AG04449 (cell line): ENCODE measurements at regions not wholly inside any gene's neighbourhood (a gene's known extent, or its start where the extent isn't known, plus 50 kb on each side); places are given as distances from the start of the nearest gene placed in this dataset.

Experiments used
- CTCF ChIA-PET: fragments of 350-600 bp; formaldehyde crosslinking; extraction: SDS; loops from one replicate; lab custom pipeline; 2021; ENCODE audit warnings: antibody characterized with exemption; lab: Yijun Ruan, JAX
- POLR2A ChIA-PET: fragments of 400-600, 350-600 bp; formaldehyde crosslinking; extraction: SDS; loops from one replicate; lab custom pipeline; 2020; ENCODE audit warnings: antibody characterized with exemption, inconsistent platforms; lab: Yijun Ruan, JAX
- DNase-seq: peaks from one replicate; pipeline ENCODE4 v3.0.0-alpha.2; 2010; ENCODE audit warnings: low read depth, low spot score
- H3K4me3 ChIP-seq: 2 replicates; pipeline ENCODE4 v1.5.1; 2011; ENCODE audit warnings: low read depth, mild to moderate bottlenecking, control low read depth, low read length
- TF ChIP-seq, protein P1 (sequence below): IDR thresholded peaks from one replicate; pipeline ENCODE4 v1.5.1; 2011; ENCODE audit warnings: mild to moderate bottlenecking, moderate library complexity, low read length, control low read depth, inconsistent platforms; ENCODE audit not compliant: insufficient read depth; ENCODE audit errors: missing control alignments

DNA sequence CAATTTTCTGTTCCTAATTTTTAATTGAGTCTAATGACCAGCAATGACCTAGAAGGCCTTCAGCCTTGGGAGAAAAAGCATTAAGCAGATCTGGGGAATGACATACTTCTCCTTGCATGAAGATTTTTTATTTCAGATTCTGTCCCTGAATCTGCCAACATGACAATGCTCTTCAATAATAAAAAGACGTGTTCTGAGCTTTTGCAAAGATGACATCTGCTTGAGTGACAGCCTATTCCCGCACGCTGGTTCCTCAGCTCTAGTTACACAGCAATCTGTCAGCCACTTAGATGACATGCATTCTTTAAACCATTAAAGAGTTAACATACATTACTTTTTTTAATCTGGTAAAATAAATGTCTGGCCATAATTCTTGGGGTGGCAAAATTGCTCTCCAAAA, 129.3 kb upstream of the CDH6 start:
- ChIA-PET POLR2A (no interaction called here), CTCF (no interaction called here)
- no peak for DNase-seq

DNA sequence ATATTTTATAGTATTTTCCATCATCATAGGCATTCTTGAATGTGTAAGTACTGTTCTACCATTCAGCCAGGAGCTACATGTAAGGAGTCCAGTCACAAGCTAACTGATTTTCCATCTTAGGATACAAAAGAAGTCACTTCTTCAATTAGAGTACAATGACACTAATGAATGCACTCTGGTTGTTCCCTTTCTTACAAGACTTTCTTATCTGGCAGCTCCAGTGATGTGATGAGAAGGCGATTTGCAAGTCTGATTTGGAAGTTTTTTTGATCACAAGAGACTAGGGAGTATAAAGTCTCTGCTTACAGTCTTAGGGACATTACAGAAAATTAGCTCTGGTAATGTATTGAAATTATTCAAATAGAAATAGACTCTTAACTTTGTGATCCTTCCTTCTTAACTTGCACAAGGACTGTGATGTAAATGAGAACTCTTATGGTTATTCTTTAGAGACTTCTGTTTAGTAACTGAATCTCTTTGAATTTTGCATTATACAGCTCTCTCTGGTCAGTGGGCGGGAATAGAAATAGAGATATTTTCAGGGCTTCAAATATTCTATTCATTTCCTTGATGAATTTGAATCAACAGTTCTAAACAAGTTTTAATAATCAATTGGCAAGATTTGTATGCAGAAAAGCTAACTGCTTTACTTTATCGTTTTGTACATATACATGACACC, 130.4 kb upstream of the CDH6 start:
- H3K4me3 ChIP-seq, result no peak overlapping the region
- CTCF ChIA-PET, result no interaction called here
- DNase-seq, result no peak
- POLR2A ChIA-PET, result no interaction called here
- TF ChIP-seq, protein P1, sequence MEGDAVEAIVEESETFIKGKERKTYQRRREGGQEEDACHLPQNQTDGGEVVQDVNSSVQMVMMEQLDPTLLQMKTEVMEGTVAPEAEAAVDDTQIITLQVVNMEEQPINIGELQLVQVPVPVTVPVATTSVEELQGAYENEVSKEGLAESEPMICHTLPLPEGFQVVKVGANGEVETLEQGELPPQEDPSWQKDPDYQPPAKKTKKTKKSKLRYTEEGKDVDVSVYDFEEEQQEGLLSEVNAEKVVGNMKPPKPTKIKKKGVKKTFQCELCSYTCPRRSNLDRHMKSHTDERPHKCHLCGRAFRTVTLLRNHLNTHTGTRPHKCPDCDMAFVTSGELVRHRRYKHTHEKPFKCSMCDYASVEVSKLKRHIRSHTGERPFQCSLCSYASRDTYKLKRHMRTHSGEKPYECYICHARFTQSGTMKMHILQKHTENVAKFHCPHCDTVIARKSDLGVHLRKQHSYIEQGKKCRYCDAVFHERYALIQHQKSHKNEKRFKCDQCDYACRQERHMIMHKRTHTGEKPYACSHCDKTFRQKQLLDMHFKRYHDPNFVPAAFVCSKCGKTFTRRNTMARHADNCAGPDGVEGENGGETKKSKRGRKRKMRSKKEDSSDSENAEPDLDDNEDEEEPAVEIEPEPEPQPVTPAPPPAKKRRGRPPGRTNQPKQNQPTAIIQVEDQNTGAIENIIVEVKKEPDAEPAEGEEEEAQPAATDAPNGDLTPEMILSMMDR, result no peak

More for the DNA sequence above, 129.3 kb upstream of the CDH6 start:
- TF ChIP-seq, protein P1, result no peak
- no peak overlapping the region for H3K4me3 ChIP-seq

DNA sequence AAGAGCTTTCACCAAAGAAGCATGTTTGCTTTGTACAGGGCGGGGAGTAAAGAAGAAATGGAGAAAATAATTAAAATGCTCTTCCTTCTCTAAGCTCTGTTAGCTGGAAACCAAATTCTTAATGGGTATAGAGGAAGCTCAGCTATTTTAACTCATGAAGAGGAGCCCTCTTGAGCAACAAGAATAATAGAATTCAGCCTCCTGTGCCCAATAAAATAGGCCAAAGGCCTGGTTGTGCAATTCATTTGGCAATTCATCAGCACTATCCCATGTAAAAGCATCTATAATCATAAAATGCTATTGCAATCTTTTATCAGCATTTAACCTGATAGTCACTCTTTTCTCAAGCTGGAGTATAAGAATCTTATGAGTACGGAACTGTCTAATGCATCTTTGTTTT, 133.6 kb upstream of the CDH6 start:
- DNase-seq, result no peak
- POLR2A ChIA-PET, result no interaction called here
- H3K4me3 ChIP-seq, result no peak overlapping the region
- TF ChIP-seq, protein P1, result no peak
- CTCF ChIA-PET, result no interaction called here

DNA sequence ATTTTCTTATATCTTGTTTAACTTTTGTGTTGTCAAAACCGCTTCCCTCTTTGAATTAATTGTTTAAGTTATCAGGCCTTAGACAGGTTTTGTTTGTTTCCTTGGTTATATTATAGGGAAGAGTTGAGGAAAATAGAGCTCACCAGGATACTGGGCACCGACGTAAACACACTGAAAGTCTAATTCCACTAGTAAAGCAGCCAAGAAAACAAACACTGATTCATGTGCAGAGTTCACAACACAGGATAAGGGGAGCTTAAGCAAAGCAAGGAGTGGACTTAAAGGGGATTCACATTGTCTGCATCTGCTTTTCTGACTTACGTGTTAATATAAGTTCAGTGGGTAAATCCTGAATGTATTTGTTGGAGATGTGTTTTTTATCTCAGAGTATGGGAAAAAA, 139.0 kb upstream of the CDH6 start:
- CTCF ChIA-PET, result no interaction called here
- POLR2A ChIA-PET, result no interaction called here

DNA sequence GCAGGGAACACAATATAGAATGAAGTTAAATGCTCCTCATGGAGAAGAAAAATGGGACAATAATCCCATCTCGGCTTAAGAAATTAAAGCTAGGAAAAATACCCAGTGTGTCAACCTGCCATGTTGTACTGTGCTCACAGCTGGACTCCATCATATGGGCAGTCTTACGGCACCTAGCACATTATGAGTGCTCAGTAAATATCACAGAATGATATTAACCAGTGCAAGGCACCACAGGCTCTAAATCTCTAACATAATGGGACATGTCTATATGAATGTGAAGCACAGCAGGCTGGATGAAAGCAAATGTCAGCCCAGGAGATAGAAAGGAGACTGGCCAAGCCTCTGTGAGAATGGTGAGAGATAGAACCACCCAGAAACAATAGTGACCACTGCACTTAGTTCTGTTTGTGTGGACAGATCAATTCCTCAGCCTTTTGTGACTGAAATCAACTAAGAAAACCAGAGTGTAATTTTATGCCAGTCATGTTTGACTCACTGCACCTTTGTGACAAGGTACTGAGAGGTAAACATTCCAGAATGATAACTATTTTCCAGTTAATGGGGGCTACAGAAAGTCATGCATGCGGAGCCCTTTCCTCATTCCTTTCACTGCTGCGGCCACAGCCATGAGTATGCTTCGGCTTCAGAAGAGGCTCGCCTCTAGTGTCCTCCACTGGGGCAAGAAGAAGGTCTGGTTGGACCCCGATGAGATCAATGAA, 140.4 kb upstream of the CDH6 start:
- TF ChIP-seq, protein P1, result no peak
- CTCF ChIA-PET, result no interaction called here
- POLR2A ChIA-PET, result no interaction called here
- no peak for DNase-seq
- no peak overlapping the region for H3K4me3 ChIP-seq

More for the DNA sequence above, 139.0 kb upstream of the CDH6 start:
- no peak overlapping the region for H3K4me3 ChIP-seq
- DNase-seq, result no peak
- TF ChIP-seq, protein P1, result no peak

DNA sequence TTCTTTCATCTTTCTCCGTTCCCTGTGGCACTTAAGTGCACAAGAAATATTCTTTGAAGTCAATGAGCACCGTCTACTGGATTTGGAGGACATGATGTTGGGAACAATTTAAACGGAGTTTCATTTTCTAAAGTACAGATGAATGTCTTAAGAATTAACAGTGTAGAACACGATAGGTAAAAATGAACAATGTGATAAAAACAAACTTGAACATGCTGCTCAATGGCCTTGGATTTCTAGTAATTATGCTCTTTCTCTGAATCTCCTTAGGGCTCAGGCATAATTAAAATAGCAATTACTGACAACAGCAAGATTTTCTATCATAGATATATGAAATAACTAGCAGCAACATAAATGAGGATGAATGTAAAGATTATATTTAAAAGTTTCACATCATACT, 142.2 kb upstream of the CDH6 start:
- ChIA-PET CTCF (no interaction called here), POLR2A (no interaction called here)

More for the DNA sequence above, 142.2 kb upstream of the CDH6 start:
- H3K4me3 ChIP-seq, result no peak overlapping the region
- DNase-seq, result no peak
- TF ChIP-seq, protein P1, result no peak
